ENCODE measurements at regions not wholly inside any gene's neighbourhood (a gene's known extent, or its start where the extent isn't known, plus 50 kb on each side); places are given as distances from the start of the nearest gene placed in this dataset.

DNA sequence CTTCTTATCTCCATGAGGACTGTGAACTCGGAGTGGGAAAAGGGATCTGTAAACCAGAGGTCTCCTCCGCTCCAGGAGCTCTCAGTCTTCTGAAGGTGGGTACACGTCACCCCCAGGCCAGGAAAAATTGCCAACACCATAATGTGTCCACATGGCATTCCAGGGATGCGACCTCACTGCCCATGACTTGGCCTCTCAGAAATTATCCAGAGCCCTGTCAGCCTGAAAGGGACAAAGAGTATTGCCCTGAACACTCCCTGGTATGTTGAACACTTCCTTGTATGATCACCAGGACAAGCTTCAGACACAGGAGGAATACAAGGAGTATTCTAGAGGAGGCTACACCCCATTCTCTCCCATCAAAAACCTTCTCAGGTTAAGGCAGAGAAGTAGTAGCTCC is 81.0 kb upstream of the SLC7A1 start:
- DNase-seq (ENCODE audit: low spot score): no peak
- intact Hi-C loops (cut with DNase I): no loop called here

DNA sequence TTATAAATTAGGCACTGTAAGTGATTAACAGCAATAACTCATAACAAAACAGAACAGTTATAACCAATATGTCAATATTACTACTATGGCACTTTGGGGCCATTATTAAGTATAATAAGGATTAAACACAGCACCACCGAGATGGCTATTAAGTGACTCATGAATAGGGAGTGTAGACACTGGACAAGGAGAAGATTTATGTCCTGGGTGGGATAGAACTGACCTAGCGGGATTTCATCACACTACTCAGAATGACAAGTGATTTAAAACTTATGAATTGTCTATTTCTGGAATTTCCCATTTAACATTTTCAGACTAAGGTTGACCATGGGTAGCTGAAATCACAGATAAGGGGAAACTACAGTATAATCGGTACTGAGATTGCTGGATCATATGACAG is 79.0 kb upstream of the SLC7A1 start:
- intact Hi-C loops (cut with DNase I): no loop called here

DNA sequence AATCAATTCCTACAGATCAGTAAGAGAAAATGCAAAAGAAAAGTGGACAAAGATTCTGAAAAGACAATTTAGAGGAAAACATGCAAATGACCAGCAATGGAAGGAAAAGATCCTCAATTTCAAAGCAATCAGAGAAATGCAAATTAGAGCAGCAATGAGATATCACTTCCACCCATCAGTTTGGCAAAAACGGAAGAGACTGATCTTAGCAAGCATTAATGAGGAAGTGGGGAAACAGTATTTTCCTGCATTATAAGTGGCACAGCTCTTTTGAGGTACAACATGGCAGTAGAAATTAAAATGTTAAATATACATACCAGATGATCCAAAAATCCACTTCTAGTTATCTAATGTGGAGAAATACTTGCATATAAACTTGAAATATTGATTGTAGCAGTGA is 69.1 kb upstream of the SLC7A1 start:
- intact Hi-C loops (cut with DNase I): no loop called here
- DNase-seq (ENCODE audit: low spot score): no peak

More for the DNA sequence above, 79.0 kb upstream of the SLC7A1 start:
- no peak for DNase-seq (ENCODE audit: low spot score)

DNA sequence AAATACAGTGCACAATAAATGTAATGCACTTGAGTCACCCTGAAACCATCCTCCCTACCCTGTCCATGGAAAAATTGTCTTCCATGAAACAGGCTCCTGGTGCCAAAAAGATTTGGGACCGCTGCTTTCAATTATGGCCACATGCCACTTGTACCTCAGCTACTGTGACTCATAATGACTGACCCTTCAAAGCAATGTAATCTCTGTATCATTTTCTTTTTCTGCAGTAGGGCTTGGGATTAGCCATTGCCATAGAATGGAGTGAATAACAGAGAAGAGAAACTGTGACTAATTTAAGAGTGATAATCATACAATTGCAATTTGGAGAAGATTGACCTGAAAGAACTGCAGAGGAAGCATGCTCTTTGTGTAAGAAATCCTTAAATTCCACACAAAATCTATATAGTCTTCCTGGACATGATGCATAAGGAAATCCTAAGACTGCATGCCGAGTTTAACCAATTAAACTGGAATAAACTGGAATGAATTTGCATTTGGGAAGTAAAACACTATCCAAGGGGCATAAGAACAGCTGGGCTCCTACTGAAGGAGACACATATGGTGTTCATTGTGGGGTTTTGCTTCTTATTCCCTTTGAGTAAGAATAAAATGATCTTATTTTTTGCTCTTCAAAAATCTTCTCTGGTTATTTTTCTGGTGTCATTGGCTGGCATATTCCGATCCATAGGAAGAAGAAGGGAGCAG is 59.5 kb upstream of the SLC7A1 start:
- intact Hi-C loops (cut with DNase I): no loop called here
- DNase-seq (ENCODE audit: low spot score): no peak

DNA sequence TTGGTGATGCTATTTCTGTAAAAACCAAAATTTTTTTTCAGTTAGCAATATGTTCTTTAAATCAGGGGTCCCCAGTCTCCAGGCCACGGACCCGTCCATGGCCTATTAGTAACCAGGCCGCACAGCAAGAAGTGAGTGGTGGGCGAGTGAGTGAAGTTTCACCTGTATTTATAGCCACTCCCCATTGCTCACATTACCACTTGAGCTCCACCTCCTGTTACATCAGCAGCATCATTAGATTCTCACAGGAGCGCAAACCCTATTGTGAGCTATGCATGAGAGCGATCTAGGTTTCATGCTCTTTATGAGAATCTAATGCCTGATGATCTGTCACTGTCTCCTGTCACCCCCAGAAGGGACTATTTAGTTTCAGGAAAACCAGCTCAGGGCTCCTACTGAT is 58.9 kb upstream of the SLC7A1 start:
- no peak for DNase-seq (ENCODE audit: low spot score)
- intact Hi-C loops (cut with DNase I): no loop called here

DNA sequence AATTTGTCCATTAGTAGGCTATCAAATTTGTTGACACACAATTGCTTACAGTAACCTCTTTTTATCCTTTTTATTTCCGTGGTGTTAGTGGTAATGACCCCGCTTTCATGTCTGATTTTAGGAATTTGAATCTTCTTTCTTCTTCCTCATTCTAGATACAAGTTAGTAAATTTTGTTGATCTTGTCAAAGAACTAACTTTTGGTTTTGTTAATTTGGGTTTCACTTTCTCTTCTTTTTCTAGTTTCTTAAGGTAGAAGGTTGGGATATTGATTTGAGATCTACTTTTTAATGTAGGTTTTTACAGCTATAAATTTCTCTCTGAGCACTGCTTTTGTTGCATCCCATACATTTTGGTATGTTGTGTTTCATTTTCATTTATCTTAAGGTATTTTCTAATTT is 53.3 kb upstream of the SLC7A1 start:
- intact Hi-C loops (cut with DNase I): no loop called here
- DNase-seq (ENCODE audit: low spot score): no peak
